SHP77 (cell line): ENCODE measurements at regions not wholly inside any gene's neighbourhood (a gene's known extent, or its start where the extent isn't known, plus 50 kb on each side); places are given as distances from the start of the nearest gene placed in this dataset.
"Not testable (repeated sequence)": the region's sequence is repeated elsewhere in the genome, so short reads cannot be mapped to it uniquely, and the experiment has no call there.

Experiments used
- DNase-seq, 2 experiments: peaks; one replicate each; lab custom pipeline; 2025; lab: John Stamatoyannopoulos, UW

DNA sequence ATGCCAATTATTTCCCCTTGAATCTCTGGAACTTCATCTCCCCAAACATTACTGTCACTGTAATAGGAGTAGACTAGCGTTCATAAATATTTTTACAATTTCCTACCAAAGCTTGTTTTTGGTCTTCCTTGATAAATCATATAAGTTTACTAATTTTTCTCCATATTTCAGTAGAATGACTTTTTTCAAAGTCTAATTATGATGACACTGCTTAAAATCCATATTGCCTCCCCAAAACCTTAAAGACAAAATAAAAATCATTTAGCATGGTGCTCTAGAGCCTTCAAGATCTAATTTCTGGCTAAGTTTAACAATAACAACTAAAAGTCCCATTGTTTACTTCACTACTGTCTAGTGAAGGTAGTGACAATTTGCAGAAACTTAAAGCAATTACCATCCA is 474.2 kb upstream of the CHRM3 start:
- DNase-seq: no peak

DNA sequence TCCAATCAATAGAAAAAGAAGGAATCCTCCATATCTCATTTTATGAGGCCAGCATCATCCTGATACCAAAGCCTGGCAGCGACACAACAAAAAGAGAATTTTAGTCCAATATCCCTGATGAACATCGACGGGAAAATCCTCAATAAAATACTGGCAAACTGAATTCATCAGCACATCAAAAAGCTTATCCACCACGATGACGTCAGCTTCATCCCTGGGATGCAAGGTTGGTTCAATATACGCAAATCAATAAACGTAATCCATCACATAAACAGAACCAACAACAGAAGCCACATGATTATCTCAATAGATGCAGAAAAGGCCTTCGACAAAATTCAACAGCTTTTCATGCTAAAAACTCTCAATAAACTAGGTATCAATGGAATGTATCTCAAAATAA is 483.6 kb upstream of the CHRM3 start:
- not testable (repeated sequence) for DNase-seq

DNA sequence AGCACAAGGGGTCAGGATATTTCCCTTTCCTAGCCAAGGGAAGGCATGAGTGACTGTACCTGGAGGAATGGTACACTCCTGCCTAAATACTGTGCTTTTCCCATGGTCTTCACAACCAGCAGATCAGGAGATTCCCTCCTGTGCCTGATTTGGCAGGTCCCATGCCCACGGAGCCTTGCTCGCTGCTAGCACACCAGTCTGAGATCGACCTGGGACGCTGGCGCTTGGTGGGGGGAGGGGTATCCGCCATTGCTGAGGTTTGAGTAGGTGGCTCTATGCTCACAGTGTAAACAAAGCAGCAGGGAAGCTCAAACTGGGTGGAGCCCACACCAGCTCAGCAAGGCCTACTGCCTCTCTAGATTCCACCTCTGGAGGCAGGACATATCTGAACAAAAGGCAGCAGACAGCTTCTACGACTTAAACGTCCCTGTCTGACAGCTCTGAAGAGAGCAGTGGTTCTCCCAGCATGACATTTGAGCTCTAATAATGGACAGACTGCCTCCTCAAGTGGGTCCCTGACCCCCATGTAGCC is 486.0 kb upstream of the CHRM3 start:
- no peak for DNase-seq

DNA sequence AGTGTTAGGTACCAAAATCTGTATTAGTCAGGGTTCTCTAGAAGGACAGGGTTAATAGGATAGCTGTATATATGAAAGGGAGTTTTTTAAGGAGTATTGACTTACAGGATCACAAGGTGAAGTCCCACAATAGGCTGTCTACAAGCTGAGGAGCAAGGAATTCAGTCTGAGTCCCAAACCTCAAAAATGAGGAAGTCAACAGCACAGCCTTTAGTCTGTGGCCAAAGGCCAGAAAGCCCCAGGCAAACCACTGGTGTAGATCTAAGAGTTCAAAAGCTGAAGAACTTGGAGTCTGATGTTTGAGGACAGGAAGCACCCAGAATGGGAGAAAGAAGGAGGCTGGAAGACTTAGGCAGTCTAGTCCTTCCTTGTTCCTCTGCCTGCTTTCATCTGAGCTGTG is 487.5 kb upstream of the CHRM3 start:
- no peak for DNase-seq

DNA sequence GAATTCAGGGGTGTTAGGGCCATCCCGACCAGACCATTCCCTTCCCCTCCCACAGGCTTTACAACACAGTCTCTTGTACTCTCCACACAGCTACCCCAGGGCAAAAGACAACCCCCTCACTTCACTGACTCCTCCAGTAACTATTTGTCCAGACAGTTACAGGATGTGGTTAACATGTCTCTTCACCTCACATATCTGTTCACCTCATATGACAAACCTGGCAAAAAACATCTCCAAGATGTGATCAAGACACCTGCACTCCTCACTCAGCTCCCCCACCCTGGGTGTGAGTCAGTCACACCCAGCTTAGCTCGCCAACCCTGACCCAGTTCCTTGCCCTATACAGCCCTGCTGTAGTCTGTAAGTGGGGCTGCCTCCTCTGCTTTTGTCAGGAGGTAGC is 490.5 kb upstream of the CHRM3 start:
- no peak for DNase-seq

DNA sequence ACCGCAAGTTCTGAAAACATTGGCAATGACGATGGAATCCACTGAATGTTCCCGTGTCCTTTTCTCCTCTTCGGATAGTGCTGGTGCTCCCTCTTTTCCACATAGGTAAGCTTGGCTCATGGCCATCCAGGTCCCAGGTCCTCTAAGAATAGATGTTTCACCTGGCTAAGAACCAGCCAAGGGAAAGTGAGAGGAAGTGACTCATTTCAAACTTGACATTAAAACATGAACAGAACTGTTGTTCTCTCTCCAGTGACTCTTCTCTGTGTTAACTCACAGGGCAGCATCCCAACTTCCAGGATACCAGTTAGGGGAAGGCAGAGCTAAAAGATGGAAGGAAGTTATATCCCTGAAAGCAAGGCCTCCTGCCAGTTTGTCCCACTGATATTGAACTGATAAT is 493.8 kb upstream of the CHRM3 start:
- DNase-seq: no peak

DNA sequence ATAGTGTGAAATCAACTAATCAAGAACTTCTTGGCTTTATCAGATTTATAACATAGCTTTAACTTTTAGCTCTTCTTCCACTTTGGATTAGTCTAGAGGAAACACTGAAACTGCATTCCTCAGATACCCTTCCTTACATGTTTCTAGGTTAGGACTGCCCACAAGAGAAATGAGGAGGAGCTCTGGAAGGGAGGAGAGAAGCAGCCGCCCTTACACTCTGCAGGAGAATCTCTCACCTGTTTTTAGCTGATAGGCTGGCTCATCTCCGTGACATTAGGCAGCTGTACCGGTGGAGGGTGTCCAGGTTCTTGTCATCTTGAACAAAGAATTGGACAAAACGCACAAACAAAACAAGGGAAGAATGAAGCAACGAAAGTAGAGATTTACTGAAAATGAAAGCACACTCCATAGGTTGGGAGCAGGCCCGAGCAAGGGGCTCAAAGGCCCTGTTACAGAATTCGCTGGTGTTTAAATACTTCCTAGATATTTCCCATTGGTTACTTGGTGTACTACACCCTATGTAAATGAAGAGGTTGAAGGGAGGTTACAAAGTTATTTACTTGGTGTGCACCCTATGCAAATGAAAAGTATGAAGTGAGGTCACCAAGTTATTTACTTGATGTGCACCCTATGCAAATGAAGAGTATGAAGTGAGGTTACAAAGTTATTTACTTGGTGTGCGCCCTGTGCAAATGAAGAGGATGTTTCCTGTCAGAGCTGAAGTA is 524.9 kb upstream of the CHRM3 start:
- no peak for DNase-seq

DNA sequence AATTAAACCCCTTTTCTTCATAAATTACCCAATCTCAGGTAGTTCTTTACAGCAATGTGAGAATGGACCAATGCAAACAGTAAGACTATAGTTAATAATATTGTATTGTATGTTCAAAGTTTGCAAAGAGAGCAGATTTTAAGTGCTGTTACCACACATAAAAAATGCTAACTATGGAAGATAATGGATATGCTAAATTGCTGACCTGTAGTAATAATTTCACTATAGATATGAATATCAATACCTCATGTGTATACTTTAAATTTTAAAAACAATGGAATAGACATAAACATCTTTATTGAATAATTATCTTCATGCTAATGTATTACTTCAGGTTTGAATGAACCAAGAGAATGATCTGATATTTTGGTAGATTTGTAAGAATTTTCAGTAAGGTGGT is 552.4 kb upstream of the CHRM3 start:
- no peak for DNase-seq

DNA sequence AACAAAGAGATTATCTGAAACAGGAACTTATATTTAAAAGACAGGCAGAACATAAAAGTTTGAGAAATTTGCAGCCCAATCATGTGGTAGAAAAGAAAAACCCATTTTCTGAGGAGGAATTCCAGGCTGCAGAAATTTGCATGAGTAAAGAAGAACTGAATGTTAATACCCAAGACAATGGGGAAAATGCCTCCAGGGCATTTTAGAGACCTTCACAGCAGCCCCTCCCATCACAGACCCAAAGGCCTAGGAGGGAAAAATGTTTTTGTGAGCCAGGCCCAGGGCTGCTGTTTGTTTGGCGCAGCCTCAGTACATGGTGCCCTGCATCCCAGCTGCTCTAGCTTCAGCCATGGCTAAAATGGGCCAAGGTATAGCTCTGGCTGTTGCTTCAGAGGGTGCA is 554.3 kb upstream of the CHRM3 start:
- DNase-seq: no peak

DNA sequence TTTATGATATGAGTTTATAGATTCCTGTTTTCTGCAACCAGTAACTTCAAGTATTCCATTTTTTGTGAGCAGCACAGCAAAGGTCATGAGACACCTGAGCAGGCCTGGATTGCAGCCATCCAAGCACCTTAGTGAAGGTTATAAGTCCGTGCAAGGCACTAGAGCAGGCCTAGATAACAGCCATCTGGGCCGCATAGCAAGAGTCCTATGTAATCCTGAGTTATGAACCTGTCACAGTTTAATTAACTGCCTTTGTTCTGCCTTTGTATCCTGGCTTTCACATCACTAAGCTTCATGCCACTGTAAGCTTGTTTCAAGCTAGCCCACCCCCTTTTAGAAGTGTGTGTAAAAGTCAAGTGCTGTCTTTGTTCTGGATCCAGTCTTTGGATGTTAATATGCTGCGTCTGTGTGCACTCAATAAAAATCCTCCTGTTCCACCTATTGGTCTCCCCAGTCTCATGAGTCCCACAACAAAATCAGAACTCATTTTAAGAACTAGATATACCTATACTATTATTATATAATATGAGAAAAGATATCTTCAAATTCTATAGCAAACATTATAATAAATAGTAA is 556.2 kb upstream of the CHRM3 start:
- no peak for DNase-seq

DNA sequence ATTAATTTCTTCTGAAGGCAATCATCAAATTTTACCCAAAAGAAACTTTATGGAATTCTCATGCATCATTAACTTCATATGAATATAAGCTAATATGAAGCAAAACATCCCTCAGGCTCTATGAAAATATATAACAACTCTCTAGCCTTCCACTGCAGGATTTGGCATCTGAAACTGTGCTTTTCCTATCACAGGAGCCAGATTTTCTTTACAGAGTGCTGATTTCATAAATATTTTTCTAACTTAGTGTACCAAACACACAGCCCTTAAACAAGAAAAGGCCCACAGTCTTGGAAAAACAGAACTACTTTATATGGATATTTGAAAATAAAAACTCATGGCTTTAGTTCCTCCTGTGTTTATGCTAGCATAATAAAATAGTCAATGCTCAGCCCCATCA is 559.5 kb upstream of the CHRM3 start:
- DNase-seq: no peak

DNA sequence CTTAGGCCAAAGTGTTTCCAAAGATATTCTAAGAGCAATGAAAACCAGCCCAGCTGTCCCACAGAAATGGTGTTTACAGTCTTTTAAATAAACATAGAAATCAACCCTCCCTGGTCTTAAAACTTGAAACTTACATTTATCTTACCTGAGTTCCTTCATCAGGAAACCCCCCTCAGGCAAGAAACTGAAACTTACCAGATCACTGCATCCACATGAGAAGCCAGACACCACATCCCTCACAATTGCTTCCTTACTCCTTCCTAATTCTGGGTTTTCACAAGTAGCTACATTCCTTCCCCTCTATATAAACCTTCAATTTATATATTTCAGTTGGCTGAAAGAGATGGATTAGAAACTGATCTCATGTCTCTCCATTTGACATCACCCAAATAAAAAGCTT is 563.0 kb upstream of the CHRM3 start:
- DNase-seq: no peak

DNA sequence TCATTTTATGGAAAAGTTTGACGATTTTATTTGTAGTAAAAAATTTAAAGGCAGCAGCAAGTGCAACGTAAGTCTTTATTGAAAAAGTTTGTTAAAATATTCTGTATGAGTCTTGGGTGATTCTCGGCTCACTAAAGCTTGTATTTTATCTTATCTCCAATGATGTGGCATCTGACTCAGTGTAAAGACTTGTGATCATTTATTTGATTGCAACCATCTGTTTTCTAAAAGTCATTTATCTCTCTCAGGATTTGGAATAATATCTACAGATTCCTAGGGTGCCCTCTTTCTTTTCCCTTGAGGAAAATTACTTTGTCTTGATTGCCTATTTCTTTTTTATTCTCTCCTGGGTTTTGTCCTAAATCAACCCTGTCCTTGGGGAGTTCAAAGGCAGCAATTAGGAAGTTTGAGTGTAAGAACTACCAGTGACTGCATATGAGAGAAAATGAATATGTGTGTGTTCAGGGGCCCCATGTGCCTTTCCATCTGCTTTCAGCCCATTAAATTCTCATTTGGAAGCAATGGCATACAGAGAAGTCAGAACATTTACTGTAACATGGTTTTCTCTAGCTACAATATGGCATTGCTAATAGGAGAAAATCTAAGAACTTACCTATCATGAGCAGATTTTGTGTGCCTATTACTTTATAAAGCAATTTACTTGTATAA is 575.0 kb upstream of the CHRM3 start:
- no peak for DNase-seq

DNA sequence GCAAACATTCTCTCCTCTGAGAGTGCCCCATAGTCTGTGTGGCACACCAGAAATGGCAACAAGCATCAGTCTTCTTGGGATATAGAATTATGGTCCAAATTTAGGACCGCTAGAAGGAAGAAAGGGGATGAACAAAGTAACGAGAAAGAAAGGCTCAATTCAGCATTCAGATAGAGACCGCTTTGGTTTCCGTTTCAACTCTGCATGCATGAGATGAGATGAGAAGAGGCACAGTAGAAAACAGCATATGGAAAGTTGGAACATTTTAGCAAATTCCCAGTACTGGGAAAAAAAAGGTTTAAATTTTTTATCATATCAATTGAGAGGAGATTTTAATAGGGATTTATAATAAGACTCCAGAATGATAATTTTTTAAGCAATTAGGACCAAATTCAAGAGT is 595.5 kb upstream of the CHRM3 start:
- DNase-seq: no peak

DNA sequence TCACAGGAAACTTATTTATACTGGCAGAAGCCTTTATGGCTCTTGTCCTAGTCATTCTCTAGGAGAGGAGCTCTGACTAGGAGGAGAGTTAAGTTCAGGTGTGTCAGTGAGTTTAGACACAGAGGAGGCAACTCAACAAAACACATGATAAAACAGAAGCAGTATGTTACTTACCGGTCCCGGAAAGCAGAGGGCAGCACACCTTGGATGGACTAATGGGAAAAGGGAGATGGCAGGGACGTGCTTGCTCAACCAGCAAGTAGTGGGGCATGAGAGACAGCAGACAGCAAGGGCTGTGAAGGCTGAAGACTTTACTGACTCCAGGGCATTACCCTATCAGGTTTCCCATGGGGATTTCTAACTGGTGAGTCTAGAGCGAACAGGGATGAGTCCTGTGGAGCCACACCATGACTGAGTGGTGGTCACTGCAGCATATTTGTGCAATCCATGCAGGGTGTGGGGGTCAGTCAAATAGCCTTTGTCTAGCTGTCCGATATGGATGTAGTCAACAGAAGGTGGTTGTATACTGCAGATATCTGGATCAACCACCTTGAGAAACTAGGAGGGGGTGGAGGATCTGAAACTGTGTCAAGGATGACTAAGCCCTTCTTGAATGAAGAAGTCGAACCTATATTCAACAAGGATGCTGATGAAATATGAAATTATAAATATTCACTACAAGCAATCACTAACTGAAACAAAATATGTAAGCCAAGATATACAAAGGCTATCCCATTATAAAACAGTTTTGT is 596.3 kb upstream of the CHRM3 start:
- no peak for DNase-seq

DNA sequence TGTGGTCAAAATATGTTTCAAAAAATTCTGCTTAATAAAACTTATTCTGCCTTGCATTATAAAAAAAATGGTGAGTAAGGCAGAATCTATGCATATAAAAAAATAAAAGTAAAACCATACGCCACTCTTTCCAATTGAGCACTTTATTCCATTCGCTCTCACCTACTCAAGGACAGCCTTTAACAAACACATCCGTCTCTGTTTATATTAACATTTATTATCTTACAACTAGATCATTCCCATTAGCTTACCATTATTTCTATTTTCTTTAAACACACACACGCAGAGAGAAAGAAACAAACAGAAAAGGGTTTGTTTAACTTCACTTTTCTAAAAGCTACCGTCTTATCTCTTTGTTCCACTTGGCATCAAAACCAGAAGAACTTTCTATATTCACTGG is 598.9 kb upstream of the CHRM3 start:
- DNase-seq: no peak

DNA sequence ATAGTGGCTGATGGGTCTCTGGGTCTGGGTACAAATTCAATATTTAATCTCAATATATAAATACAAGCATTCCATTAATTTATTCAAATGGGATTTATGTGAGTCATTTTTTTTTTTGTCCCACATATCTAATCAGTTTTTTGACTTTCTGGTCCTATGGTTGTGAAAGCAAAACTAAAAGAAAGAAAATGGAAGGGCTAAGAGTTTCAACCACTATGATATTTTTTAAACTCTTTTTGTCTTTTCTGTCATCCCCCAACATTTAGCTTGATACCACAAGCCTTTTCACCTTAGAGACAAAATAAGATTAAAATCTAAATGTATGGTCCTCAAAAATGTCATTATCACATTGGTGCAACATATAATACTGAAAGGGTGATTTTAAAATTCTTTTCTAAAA is 602.7 kb upstream of the CHRM3 start:
- no peak for DNase-seq

DNA sequence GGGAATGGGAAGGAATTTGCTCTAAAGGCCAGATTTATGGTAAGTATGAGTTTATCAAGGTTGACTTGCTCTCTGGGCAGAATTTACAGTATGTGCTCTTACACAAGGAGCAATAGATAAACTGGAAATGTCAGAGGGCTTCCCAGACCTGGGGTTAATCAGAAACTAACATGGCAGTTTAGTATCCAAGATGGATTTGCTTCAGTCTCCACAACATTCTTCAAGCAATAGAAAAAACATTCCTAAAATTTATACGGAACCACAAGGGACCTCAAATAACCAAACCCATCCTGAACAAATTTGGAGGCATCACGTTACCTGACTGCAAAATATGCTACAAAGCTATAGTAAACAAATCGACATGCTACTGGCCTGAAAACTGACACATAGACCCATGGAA is 606.7 kb upstream of the CHRM3 start:
- DNase-seq: no peak

DNA sequence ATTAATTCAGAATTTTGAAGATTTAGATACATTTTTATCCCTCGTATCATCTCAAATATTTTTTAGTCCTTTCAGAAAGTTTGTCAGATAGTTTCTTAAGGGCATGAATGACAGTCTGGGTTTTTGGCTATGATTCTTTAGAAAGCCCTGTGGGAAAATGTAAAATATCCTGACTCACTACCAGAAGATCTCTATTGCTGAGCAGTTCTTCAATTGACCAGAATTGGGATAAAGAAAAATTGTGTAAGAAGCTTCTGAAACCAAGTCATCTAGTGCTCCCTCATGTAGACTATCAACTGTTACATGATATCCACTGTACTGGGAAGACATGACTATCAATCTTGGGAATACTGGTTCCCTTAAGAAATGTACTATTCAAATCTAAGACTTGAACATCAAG is 608.3 kb upstream of the CHRM3 start:
- no peak for DNase-seq

DNA sequence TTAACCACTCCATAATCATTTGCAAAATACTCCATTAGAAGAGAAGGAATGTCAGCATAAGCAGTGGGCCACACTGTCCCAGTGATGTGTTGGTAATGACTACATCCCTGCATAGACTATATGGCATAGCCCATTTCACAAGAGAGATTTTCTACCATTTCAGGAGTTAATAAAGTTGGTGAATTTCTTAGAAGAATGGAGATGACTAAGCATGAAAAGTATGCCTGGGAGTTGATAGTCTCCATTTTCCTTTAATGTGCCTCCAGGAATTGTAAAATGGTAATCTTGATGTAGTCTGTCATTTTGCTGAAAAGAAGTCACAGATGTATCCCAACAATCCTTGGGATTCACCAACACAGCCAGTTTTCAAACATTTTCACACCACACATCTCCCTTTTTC is 608.8 kb upstream of the CHRM3 start:
- DNase-seq: no peak

DNA sequence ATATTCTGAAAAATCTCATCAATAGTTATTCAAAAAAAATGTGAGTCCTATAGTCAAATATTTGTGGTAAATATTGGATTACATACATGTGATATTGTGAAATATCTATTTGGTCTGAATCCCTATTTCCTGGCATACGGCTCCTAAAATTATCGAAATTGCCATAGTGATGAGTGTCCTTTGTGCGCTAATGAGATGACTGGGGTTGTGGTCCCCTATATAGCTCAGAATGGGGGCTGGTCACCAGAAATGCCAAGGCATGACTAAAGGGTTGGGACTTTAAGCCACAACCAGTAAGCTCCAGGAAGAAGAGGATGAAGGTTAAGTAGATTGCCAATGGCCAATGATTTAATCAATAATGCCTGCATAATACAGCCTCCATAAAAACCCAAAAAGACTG is 610.2 kb upstream of the CHRM3 start:
- DNase-seq: no peak

DNA sequence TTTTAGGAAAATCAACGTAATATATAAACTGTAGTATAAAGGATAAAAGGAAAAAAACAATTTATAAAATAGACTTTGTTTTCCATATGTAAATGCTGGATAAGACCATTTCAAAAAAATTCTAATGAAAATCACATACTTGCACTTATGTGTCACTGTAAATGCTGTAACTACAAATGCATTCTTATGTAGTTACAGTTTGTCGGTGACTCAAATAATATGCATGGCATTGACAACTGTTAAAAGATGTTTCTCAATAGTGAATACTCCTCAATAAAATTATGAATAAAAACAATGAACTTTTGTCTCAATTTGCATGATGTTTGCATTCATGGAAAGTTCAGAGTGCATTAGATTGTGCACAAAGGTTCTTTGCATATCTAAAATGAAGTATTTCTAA is 614.0 kb upstream of the CHRM3 start:
- no peak for DNase-seq

DNA sequence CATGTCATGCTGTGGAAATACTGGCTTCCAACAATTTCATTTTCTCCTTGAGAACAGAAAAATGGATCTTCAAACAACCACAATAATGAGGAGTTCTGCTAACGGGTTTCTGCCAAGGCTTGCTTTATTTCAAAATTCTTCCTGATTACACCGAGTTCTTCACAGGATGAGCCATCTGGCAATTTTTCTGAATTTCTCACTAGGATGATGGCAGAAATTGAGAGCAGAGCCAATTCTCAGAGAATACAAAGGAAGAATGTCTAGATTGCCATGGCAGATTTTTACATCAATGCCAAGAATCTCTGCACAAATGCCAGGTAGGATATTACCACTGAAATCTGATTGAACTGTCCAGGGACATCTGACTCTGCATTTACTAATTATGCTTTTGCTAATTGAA is 619.0 kb upstream of the CHRM3 start:
- DNase-seq: no peak
